Endodermal cell (in vitro differentiated cells): ENCODE measurements at regions not wholly inside any gene's neighbourhood (a gene's known extent, or its start where the extent isn't known, plus 50 kb on each side); places are given as distances from the start of the nearest gene placed in this dataset.
"Not testable (repeated sequence)": the region's sequence is repeated elsewhere in the genome, so short reads cannot be mapped to it uniquely, and the experiment has no call there.

Source experiments
- DNase-seq: peaks from one replicate; pipeline ENCODE4 v3.0.0-alpha.2; 2017
- H3K27ac ChIP-seq: 2 replicates; pipeline ENCODE4 v1.5.1; 2013; ENCODE audit warnings: mild to moderate bottlenecking, low read depth, low read length, moderate library complexity
- H3K27me3 ChIP-seq: 2 replicates; pipeline ENCODE4 v1.6.1; 2013; ENCODE audit warnings: mild to moderate bottlenecking, low read length, moderate library complexity; ENCODE audit not compliant: insufficient read depth, control insufficient read depth, poor library complexity, severe bottlenecking
- H3K36me3 ChIP-seq: 2 replicates; pipeline ENCODE4 v1.7.0; 2013; ENCODE audit warnings: mild to moderate bottlenecking, low read length, moderate library complexity; ENCODE audit not compliant: control insufficient read depth, insufficient read depth
- H3K4me1 ChIP-seq: one replicate; pipeline ENCODE4 v1.7.0; 2013; ENCODE audit warnings: low read length; ENCODE audit not compliant: control insufficient read depth, insufficient read depth
- H3K4me3 ChIP-seq: 2 replicates; pipeline ENCODE4 v1.5.1; 2013; ENCODE audit warnings: mild to moderate bottlenecking, low read length, moderate library complexity
- H3K9ac ChIP-seq: 2 replicates; pipeline ENCODE4 v1.6.1; 2013; ENCODE audit warnings: mild to moderate bottlenecking, low read length, moderate library complexity; ENCODE audit not compliant: poor library complexity, severe bottlenecking; ENCODE audit errors: extremely low read depth
- H3K9me3 ChIP-seq: 2 replicates; pipeline ENCODE4 v1.6.1; 2013; ENCODE audit warnings: mild to moderate bottlenecking, low read length, moderate library complexity; ENCODE audit not compliant: control insufficient read depth
- H3K27ac Mint-ChIP-seq: 2 replicates; pipeline ENCODE4 v1.8.0; 2020; ENCODE audit warnings: mixed read lengths
- H3K27me3 Mint-ChIP-seq: 2 replicates; pipeline ENCODE4 v1.8.0; 2021; ENCODE audit warnings: mild to moderate bottlenecking, mixed read lengths; ENCODE audit not compliant: insufficient read depth
- H3K36me3 Mint-ChIP-seq: 2 replicates; pipeline ENCODE4 v1.8.0; 2020; ENCODE audit warnings: low read depth, mixed read lengths
- H3K4me1 Mint-ChIP-seq: 2 replicates; pipeline ENCODE4 v1.8.0; 2020; ENCODE audit warnings: mixed read lengths
- H3K4me3 Mint-ChIP-seq: 2 replicates; pipeline ENCODE4 v1.8.0; 2020; ENCODE audit warnings: mild to moderate bottlenecking, moderate library complexity, mixed read lengths
- H3K9me3 Mint-ChIP-seq: 2 replicates; pipeline ENCODE4 v1.8.0; 2020; ENCODE audit warnings: mild to moderate bottlenecking, mixed read lengths
- CTCF ChIP-seq: fragments of 200-600 bp; sonication (generic); conservative IDR thresholded peaks from 2 replicates; pipeline ENCODE4 v1.5.0; 2021; ENCODE audit warnings: antibody characterized with exemption, mild to moderate bottlenecking
- WGBS, 2 experiments: methylation state at CpG; one replicate each; pipeline versions ENCODE4 v1.1.5 to v1.1.7; 2013; ENCODE audit warnings: missing lambda C conversion rate in 2 of 2, mixed read lengths in 1 of 2; ENCODE audit not compliant: insufficient coverage in 1 of 2, insufficient read length in 1 of 2; 5-methylcytosine and 5-hydroxymethylcytosine counted together

- peaks cover 7% of the 10 kb centered on the region for H3K9me3 ChIP-seq
- no peaks in the 10 kb centered on the region for H3K4me1 ChIP-seq
- TF ChIP-seq CTCF, result no peak
- H3K27ac Mint-ChIP-seq, result no peak overlapping the region
- H3K27me3 ChIP-seq, result no peaks in the 10 kb centered on the region
- no peak overlapping the region for H3K9ac ChIP-seq
- peaks cover 9% of the 10 kb centered on the region for H3K9me3 Mint-ChIP-seq
- no peak overlapping the region for H3K27ac ChIP-seq
- no peak overlapping the region for H3K4me3 ChIP-seq
- H3K27me3 Mint-ChIP-seq, result peaks cover 4% of the 10 kb centered on the region
- no peaks in the 10 kb centered on the region for H3K36me3 Mint-ChIP-seq
- no peak for DNase-seq
- peaks cover 3% of the 10 kb centered on the region for H3K4me1 Mint-ChIP-seq
- H3K36me3 ChIP-seq, result no peaks in the 10 kb centered on the region
- no peak overlapping the region for H3K4me3 Mint-ChIP-seq
- WGBS, 2 experiments, result 100% methylated on average over 1 of the region's 1 CpG; no CpG with 5 or more reads in 1 of the 2 experiments
Observed at GRCh38 chr16:9014389-9014788, 50.7 kb upstream of the USP7 start.

- no peak overlapping the region for H3K27ac Mint-ChIP-seq
- no peaks in the 10 kb centered on the region for H3K36me3 Mint-ChIP-seq
- Histone ChIP-seq H3K9me3 (peaks cover 7% of the 10 kb centered on the region), H3K27ac (no peak overlapping the region), H3K4me3 (no peak overlapping the region), H3K9ac (no peak overlapping the region), H3K27me3 (no peaks in the 10 kb centered on the region), H3K4me1 (no peaks in the 10 kb centered on the region), H3K36me3 (no peaks in the 10 kb centered on the region)
- peaks cover 4% of the 10 kb centered on the region for H3K27me3 Mint-ChIP-seq
- peaks cover 3% of the 10 kb centered on the region for H3K4me1 Mint-ChIP-seq
- peaks cover 9% of the 10 kb centered on the region for H3K9me3 Mint-ChIP-seq
- no peak for TF ChIP-seq CTCF
- no peak overlapping the region for H3K4me3 Mint-ChIP-seq
- no peak for DNase-seq
- 86 to 94% methylated on average over 5 to 10 of the region's 10 CpGs for WGBS, 2 experiments
Observed at GRCh38 chr16:9015489-9015888, 51.8 kb upstream of the USP7 start.

- not testable (repeated sequence) for H3K9me3 ChIP-seq, H3K36me3 Mint-ChIP-seq, H3K27me3 ChIP-seq, H3K4me1 ChIP-seq, H3K27me3 Mint-ChIP-seq, H3K4me1 Mint-ChIP-seq, DNase-seq, H3K27ac Mint-ChIP-seq, H3K27ac ChIP-seq, H3K9ac ChIP-seq, H3K36me3 ChIP-seq, H3K4me3 ChIP-seq, H3K9me3 Mint-ChIP-seq, H3K4me3 Mint-ChIP-seq
- WGBS, 2 experiments, result 71 to 94% methylated on average over 1 of the region's 1 CpG
Observed at GRCh38 chr16:9016005-9016404, 52.3 kb upstream of the USP7 start.

GRCh38 chr16:9016824-9017223, 53.1 kb upstream of the USP7 start:
- H3K4me3 ChIP-seq, result no peak overlapping the region
- no peak for DNase-seq

More at GRCh38 chr16:9016824-9017223, 53.1 kb upstream of the USP7 start:
- Histone ChIP-seq H3K4me1 (no peaks in the 10 kb centered on the region), H3K9ac (no peak overlapping the region), H3K36me3 (no peaks in the 10 kb centered on the region), H3K9me3 (peaks cover 7% of the 10 kb centered on the region), H3K27me3 (no peaks in the 10 kb centered on the region), H3K27ac (no peak overlapping the region)
- 88 to 90% methylated on average over 3 of the region's 3 CpGs for WGBS, 2 experiments
- H3K27ac Mint-ChIP-seq, result peak overlapping the region; percentile 6
- no peak overlapping the region for H3K4me3 Mint-ChIP-seq
- no peak for TF ChIP-seq CTCF
- H3K4me1 Mint-ChIP-seq, result peaks cover 3% of the 10 kb centered on the region
- no peaks in the 10 kb centered on the region for H3K36me3 Mint-ChIP-seq
- peaks cover 9% of the 10 kb centered on the region for H3K9me3 Mint-ChIP-seq
- peaks cover 5% of the 10 kb centered on the region for H3K27me3 Mint-ChIP-seq
